Activated CD4-positive, CD25-positive, alpha-beta regulatory T cell treated with anti-CD3 and anti-CD28 coated beads, Interleukin-2, amount 50 U/mL, for 24 hours (primary cell): ENCODE measurements at regions not wholly inside any gene's neighbourhood (a gene's known extent, or its start where the extent isn't known, plus 50 kb on each side); places are given as distances from the start of the nearest gene placed in this dataset.
"Not testable (repeated sequence)": the region's sequence is repeated elsewhere in the genome, so short reads cannot be mapped to it uniquely, and the experiment has no call there.

Source experiments
- ATAC-seq, 2 donors: fragments of 150-1000 bp; cut with Tn5 transposase; one replicate each; pipeline ENCODE4 v1.10.0; 2021; ENCODE audit warnings: mild to moderate bottlenecking in 1 of 2, moderate library complexity in 1 of 2

- no peak for ATAC-seq
These were observed 585.5 kb downstream of the TLE1 start for GRCh38 chr9:81103597-81104471.

GRCh38 chr9:81097131-81097847, 592.1 kb downstream of the TLE1 start:
- no peak for ATAC-seq

GRCh38 chr9:81096625-81097024, 592.7 kb downstream of the TLE1 start:
- no peak for ATAC-seq

GRCh38 chr9:81092057-81092456, 597.3 kb downstream of the TLE1 start:
- ATAC-seq = no peak

GRCh38 chr9:81088341-81088740, 601.0 kb downstream of the TLE1 start:
- no peak for ATAC-seq

GRCh38 chr9:81086416-81086815, 602.9 kb downstream of the TLE1 start:
- no peak for ATAC-seq

- no peak for ATAC-seq
These were observed 605.4 kb downstream of the TLE1 start for GRCh38 chr9:81083854-81084512.

- ATAC-seq = no peak
These were observed 606.3 kb downstream of the TLE1 start for GRCh38 chr9:81083067-81083466.

GRCh38 chr9:81082221-81082620, 607.1 kb downstream of the TLE1 start:
- ATAC-seq = no peak

- ATAC-seq = no peak
These were observed 608.4 kb downstream of the TLE1 start for GRCh38 chr9:81080900-81081299.

GRCh38 chr9:81080185-81080584, 609.2 kb downstream of the TLE1 start:
- ATAC-seq = no peak

GRCh38 chr9:81079055-81079454, 610.3 kb downstream of the TLE1 start:
- no peak for ATAC-seq

- ATAC-seq = no peak
These were observed 610.8 kb downstream of the TLE1 start for GRCh38 chr9:81078555-81078954.

- ATAC-seq = no peak
These were observed 611.8 kb downstream of the TLE1 start for GRCh38 chr9:81077572-81077971.

- no peak for ATAC-seq
These were observed 613.2 kb downstream of the TLE1 start for GRCh38 chr9:81076131-81076530.

- no peak for ATAC-seq
These were observed 615.1 kb downstream of the TLE1 start for GRCh38 chr9:81074221-81074620.

- ATAC-seq = no peak
These were observed 615.5 kb downstream of the TLE1 start for GRCh38 chr9:81073821-81074220.

- no peak for ATAC-seq
These were observed 616.6 kb downstream of the TLE1 start for GRCh38 chr9:81072758-81073157.

GRCh38 chr9:81071108-81071507, 618.2 kb downstream of the TLE1 start:
- no peak for ATAC-seq

- no peak for ATAC-seq
These were observed 618.7 kb downstream of the TLE1 start for GRCh38 chr9:81070689-81071088.

GRCh38 chr9:81069923-81070322, 619.4 kb downstream of the TLE1 start:
- no peak for ATAC-seq

- no peak for ATAC-seq
These were observed 620.1 kb downstream of the TLE1 start for GRCh38 chr9:81069038-81069795.

GRCh38 chr9:81062995-81063394, 626.4 kb downstream of the TLE1 start:
- ATAC-seq = not testable (repeated sequence)
